Panc1 (cell line): ENCODE measurements at regions not wholly inside any gene's neighbourhood (a gene's known extent, or its start where the extent isn't known, plus 50 kb on each side); places are given as distances from the start of the nearest gene placed in this dataset.

Source experiments
- ATAC-seq: fragments of 200-7000 bp; cut with Tn5 transposase; 2 replicates; pipeline ENCODE4 v1.9.1; 2020; ENCODE audit warnings: mild to moderate bottlenecking, moderate library complexity
- BruUV-seq: library from RNA; stranded (reverse); fragments of 400-500 nt; replicated peaks from 2 replicates; lab custom pipeline; 2021; lab: Mats Ljungman, UMichigan
- CTCF ChIA-PET: fragments of 300-600 bp; sonication (Branson Sonifier 250); formaldehyde crosslinking; loops from one replicate; lab custom pipeline; 2022; ENCODE audit warnings: antibody characterized with exemption; lab: Charles Lee
- POLR2A ChIA-PET: fragments of 300-600 bp; sonication (Branson Sonifier 250); formaldehyde crosslinking; loops from one replicate; lab custom pipeline; 2022; ENCODE audit warnings: antibody characterized with exemption; lab: Charles Lee
- DNase-seq: peaks from one replicate; pipeline ENCODE4 v3.0.0-alpha.2; 2010; ENCODE audit warnings: low read depth, low spot score
- H3K27ac ChIP-seq: 2 replicates; pipeline ENCODE4 v1.5.1; 2011; ENCODE audit warnings: mild to moderate bottlenecking, low read length, inconsistent platforms
- H3K27me3 ChIP-seq: fragments of 200-500 bp; sonication (Bioruptor generic); 2 replicates; pipeline ENCODE4 v1.6.0; 2014; ENCODE audit warnings: low read length, inconsistent platforms; ENCODE audit not compliant: control insufficient read depth, insufficient read depth
- H3K36me3 ChIP-seq: fragments of 200-500 bp; sonication (Bioruptor generic); 2 replicates; pipeline ENCODE4 v1.5.1; 2014; ENCODE audit warnings: inconsistent platforms, mild to moderate bottlenecking, low read length, moderate library complexity; ENCODE audit not compliant: control insufficient read depth, insufficient read depth
- H3K4me1 ChIP-seq: 2 replicates; pipeline ENCODE4 v1.5.1; 2011; ENCODE audit warnings: inconsistent platforms, mild to moderate bottlenecking, low read length, moderate library complexity; ENCODE audit not compliant: control insufficient read depth, insufficient read depth
- H3K4me3 ChIP-seq, 2 experiments: 2 replicates each; pipeline ENCODE4 v1.5.1; 2011 to 2012; ENCODE audit warnings: low read depth in 2 of 2, low read length in 2 of 2, mild to moderate bottlenecking in 2 of 2, inconsistent platforms in 1 of 2, moderate library complexity in 1 of 2
- H3K9me3 ChIP-seq: fragments of 200-500 bp; sonication (Bioruptor generic); 2 replicates; pipeline ENCODE4 v1.5.1; 2014; ENCODE audit warnings: low read depth, mild to moderate bottlenecking, inconsistent platforms, low read length, moderate library complexity; ENCODE audit not compliant: control insufficient read depth, insufficient read depth
- POLR2AphosphoS5 ChIP-seq: IDR thresholded peaks from 2 replicates; pipeline ENCODE4 v1.6.1; 2012; ENCODE audit warnings: mild to moderate bottlenecking, low read depth, low read length, moderate library complexity
- SIN3A ChIP-seq: IDR thresholded peaks from 2 replicates; pipeline ENCODE4 v1.6.1; 2012; ENCODE audit warnings: low read depth, mild to moderate bottlenecking, low read length, moderate library complexity, borderline replicate concordance; ENCODE audit not compliant: insufficient read depth
- TCF7L2 ChIP-seq: IDR thresholded peaks from 2 replicates; pipeline ENCODE4 v1.6.1; 2011; ENCODE audit warnings: mild to moderate bottlenecking, low read depth, low read length, inconsistent platforms
- in situ Hi-C: cut with HindIII; loops from 2 replicates; pipeline ENCODE4 v1.10.0; 2016; ENCODE audit warnings: low sequenced_read_pairs, low pct_unique_long_range_greater_than_20kb
- intact Hi-C: fragments of 100-400 bp; cut with micrococcal nuclease; formaldehyde crosslinking; loops from one replicate; pipeline ENCODE4 v1.10.0; 2022; ENCODE audit not compliant: unreplicated experiment
- TF ChIP-seq, protein P1 (sequence below), 2 experiments: IDR thresholded peaks; 2 replicates each; pipeline ENCODE4 v1.6.1; 2011 to 2012; ENCODE audit warnings: low read depth in 2 of 2, control low read depth in 1 of 2, low read length in 1 of 2, mild to moderate bottlenecking in 1 of 2, moderate library complexity in 1 of 2; ENCODE audit not compliant: insufficient read depth in 1 of 2
- TF ChIP-seq, protein P2 (sequence below): fragments of 450-650 bp; IDR thresholded peaks from 2 replicates; pipeline ENCODE4 v1.5.1; 2017; ENCODE audit warnings: mild to moderate bottlenecking

DNA sequence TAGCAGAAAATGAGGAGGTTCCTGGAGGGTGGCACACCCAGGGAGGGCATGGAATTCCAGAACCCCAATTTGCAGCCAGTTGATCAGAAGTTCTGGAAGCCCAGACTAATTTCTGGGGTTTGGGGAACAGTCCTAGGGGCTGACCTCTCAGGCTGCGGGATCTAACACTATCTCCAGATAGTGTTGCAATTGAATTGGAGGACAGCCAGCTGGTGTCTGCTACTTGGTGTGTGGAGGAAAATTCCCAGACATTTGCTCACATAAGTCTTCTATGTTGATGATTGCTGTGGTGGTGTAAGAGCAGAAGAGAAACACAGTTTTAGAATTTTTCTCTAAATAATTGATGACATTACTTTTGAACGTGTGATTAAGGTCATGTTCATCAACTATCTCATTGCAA lies 154.3 kb upstream of the RNPC3 start:
- no peak for ATAC-seq
- H3K9me3 ChIP-seq = no peaks in the 10 kb centered on the region
- no peak overlapping the region for H3K27ac ChIP-seq
- H3K4me3 ChIP-seq = no peak overlapping the region
- BruUV-seq = no TSS peak
- ChIA-PET POLR2A (no interaction called here), CTCF (no interaction called here)
- in situ Hi-C loops = no loop called here
- no peak for DNase-seq
- intact Hi-C loops = no loop called here
- H3K4me1 ChIP-seq = no peaks in the 10 kb centered on the region
- H3K36me3 ChIP-seq = no peaks in the 10 kb centered on the region
- TF ChIP-seq, protein P1, sequence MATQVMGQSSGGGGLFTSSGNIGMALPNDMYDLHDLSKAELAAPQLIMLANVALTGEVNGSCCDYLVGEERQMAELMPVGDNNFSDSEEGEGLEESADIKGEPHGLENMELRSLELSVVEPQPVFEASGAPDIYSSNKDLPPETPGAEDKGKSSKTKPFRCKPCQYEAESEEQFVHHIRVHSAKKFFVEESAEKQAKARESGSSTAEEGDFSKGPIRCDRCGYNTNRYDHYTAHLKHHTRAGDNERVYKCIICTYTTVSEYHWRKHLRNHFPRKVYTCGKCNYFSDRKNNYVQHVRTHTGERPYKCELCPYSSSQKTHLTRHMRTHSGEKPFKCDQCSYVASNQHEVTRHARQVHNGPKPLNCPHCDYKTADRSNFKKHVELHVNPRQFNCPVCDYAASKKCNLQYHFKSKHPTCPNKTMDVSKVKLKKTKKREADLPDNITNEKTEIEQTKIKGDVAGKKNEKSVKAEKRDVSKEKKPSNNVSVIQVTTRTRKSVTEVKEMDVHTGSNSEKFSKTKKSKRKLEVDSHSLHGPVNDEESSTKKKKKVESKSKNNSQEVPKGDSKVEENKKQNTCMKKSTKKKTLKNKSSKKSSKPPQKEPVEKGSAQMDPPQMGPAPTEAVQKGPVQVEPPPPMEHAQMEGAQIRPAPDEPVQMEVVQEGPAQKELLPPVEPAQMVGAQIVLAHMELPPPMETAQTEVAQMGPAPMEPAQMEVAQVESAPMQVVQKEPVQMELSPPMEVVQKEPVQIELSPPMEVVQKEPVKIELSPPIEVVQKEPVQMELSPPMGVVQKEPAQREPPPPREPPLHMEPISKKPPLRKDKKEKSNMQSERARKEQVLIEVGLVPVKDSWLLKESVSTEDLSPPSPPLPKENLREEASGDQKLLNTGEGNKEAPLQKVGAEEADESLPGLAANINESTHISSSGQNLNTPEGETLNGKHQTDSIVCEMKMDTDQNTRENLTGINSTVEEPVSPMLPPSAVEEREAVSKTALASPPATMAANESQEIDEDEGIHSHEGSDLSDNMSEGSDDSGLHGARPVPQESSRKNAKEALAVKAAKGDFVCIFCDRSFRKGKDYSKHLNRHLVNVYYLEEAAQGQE (IDR thresholded peaks at IDR 0.05; ENCODE audit: insufficient read depth in 1 of 2, low read depth in 2 of 2, low read length in 1 of 2) = no peak
- no peak for TF ChIP-seq TCF7L2
- no peaks in the 10 kb centered on the region for H3K27me3 ChIP-seq

DNA sequence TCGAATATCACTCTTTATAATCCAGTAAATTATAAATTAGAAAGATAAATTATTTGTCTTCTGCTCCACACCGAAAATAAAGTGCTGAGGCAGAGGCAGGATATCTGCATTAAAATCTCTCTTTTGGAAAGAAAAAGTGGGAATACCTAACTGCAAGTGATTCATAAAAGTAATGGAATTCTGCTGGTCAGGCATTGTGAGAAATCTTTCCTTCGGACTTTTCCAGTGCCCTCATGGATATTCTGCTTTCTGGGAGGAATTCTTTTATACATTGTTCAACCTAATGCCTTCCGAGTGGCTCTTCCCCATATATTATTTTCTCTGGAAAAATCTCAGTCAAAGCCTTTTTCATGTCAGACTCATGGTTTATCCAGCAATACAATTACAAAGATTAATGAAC lies 158.3 kb upstream of the RNPC3 start:
- Histone ChIP-seq H3K27ac (no peak overlapping the region), H3K9me3 (no peaks in the 10 kb centered on the region), H3K27me3 (no peaks in the 10 kb centered on the region), H3K4me3 (no peak overlapping the region), H3K4me1 (no peaks in the 10 kb centered on the region), H3K36me3 (no peaks in the 10 kb centered on the region)
- TF ChIP-seq POLR2AphosphoS5 (no peak), SIN3A (no peak), TCF7L2 (no peak)
- TF ChIP-seq, protein P1 (IDR thresholded peaks at IDR 0.05; ENCODE audit: insufficient read depth in 1 of 2, low read depth in 2 of 2, low read length in 1 of 2) = no peak
- TF ChIP-seq, protein P2, sequence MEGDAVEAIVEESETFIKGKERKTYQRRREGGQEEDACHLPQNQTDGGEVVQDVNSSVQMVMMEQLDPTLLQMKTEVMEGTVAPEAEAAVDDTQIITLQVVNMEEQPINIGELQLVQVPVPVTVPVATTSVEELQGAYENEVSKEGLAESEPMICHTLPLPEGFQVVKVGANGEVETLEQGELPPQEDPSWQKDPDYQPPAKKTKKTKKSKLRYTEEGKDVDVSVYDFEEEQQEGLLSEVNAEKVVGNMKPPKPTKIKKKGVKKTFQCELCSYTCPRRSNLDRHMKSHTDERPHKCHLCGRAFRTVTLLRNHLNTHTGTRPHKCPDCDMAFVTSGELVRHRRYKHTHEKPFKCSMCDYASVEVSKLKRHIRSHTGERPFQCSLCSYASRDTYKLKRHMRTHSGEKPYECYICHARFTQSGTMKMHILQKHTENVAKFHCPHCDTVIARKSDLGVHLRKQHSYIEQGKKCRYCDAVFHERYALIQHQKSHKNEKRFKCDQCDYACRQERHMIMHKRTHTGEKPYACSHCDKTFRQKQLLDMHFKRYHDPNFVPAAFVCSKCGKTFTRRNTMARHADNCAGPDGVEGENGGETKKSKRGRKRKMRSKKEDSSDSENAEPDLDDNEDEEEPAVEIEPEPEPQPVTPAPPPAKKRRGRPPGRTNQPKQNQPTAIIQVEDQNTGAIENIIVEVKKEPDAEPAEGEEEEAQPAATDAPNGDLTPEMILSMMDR = no peak
- in situ Hi-C loops (no loop called here), intact Hi-C loops (no loop called here)
- no TSS peak for BruUV-seq
- ChIA-PET POLR2A (no interaction called here), CTCF (no interaction called here)
- DNase-seq (no peak), ATAC-seq (no peak)
